Stomach (tissue), 4 donors: ENCODE measurements at regions not wholly inside any gene's neighbourhood (a gene's known extent, or its start where the extent isn't known, plus 50 kb on each side); places are given as distances from the start of the nearest gene placed in this dataset.
"Not testable (repeated sequence)": the region's sequence is repeated elsewhere in the genome, so short reads cannot be mapped to it uniquely, and the experiment has no call there.

ENCODE experiments used
- CTCF ChIP-seq, 7 experiments: fragments of 450-650 bp in 4 of 7; fragments of 200-600 bp in 3 of 7; sonication (generic) in 3 of 7; IDR thresholded peaks; one replicate each; pipeline ENCODE4 v1.5.1; 2016 to 2019; ENCODE audit warnings: antibody characterized with exemption in 7 of 7, control low read depth in 2 of 7, mild to moderate bottlenecking in 1 of 7
- POLR2A ChIP-seq, 4 donors: fragments of 450-650 bp; IDR thresholded peaks; one replicate each; pipeline ENCODE4 v1.6.1; 2016; ENCODE audit warnings: antibody characterized with exemption in 4 of 4, control low read depth in 2 of 4, mild to moderate bottlenecking in 1 of 4, moderate library complexity in 1 of 4

- not testable (repeated sequence) for TF ChIP-seq POLR2A, CTCF (IDR thresholded peaks at IDR 0.05)
Observed at GRCh38 chr15:44860168-44860567, 96.3 kb upstream of the TERB2 start.
